ENCODE measurements at regions not wholly inside any gene's neighbourhood (a gene's known extent, or its start where the extent isn't known, plus 50 kb on each side); places are given as distances from the start of the nearest gene placed in this dataset.

DNA sequence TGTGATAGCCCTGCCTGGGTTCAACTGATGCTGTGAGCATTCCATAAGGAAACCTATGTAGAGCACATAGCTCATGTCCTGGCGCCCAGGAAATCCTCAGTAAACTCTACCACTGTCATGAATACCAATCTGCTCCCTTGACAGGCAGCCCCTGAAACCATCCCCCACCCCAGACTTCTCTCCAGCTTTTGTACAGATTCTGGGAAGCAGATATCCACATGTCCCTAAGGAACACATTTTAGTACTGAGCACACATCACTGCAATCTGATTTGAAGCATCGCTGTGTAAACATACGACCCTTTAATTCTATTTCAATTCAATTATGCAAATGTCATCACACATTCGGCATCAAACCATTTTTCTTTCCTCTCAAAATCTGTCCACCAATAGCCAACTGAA is 89.5 kb upstream of the FSTL4 start:
- intact Hi-C loops (cut with DNase I) = no loop called here
- no peaks in the 10 kb centered on the region for H3K9me3 ChIP-seq (replicated peaks in 1 of 3)
- DNase-seq = peak in 1 of 7 donors; percentile 25
- H3K4me1 ChIP-seq (replicated peaks in 1 of 2) = no peaks in the 10 kb centered on the region
- no peak overlapping the region for H3K4me3 ChIP-seq
- WGBS, 4 donors = 83 to 91% (median 87%) methylated on average over 4 of the region's 4 CpGs
- no peak for TF ChIP-seq POLR2A (IDR thresholded peaks at IDR 0.05)
- no peaks in the 10 kb centered on the region for H3K36me3 ChIP-seq (replicated peaks in 1 of 2)
- H3K27me3 ChIP-seq = no peaks in the 10 kb centered on the region
- H3K27ac ChIP-seq = no peak overlapping the region

DNA sequence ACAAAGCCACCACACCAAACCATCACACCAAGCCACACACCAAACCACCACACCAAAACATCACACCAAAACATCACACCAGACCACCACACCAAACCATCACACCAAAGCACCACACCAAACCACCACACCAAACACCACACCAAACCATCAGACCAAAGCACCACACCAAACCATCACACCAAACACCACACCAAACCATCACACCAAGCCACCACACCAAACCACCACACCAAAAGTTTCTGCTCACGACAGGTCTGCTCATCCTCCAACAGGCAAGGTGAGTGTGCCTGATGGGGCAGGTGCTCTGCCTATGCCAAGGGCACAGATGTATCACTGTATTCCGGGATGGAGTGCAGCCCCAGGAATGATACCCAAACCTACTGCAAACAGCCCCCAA is 87.9 kb upstream of the FSTL4 start:
- H3K9me3 ChIP-seq (replicated peaks in 1 of 3) = no peaks in the 10 kb centered on the region
- no peak overlapping the region for H3K4me3 ChIP-seq
- 79 to 100% (median 99%) methylated on average over 1 to 2 of the region's 2 CpGs for WGBS, 4 donors
- peak in 2 of 7 donors; percentile 9 to 11 for DNase-seq
- intact Hi-C loops (cut with DNase I) = no loop called here
- TF ChIP-seq CTCF (IDR thresholded peaks at IDR 0.05) (no peak), POLR2A (IDR thresholded peaks at IDR 0.05) (no peak)
- no peaks in the 10 kb centered on the region for H3K36me3 ChIP-seq (replicated peaks in 1 of 2)
- H3K27ac ChIP-seq = no peak overlapping the region
- H3K27me3 ChIP-seq = no peaks in the 10 kb centered on the region
- no peaks in the 10 kb centered on the region for H3K4me1 ChIP-seq (replicated peaks in 1 of 2)

GRCh38 chr5:133698646-133699526 is 86.5 kb upstream of the FSTL4 start:
- Histone ChIP-seq H3K27ac (no peak overlapping the region), H3K36me3 (replicated peaks in 1 of 2) (no peaks in the 10 kb centered on the region), H3K4me3 (no peak overlapping the region), H3K27me3 (no peaks in the 10 kb centered on the region), H3K9me3 (replicated peaks in 1 of 3) (no peaks in the 10 kb centered on the region), H3K4me1 (replicated peaks in 1 of 2) (no peaks in the 10 kb centered on the region)
- intact Hi-C loops (cut with DNase I) = no loop called here
- WGBS, 4 donors = 89 to 97% (median 92%) methylated on average over 9 to 10 of the region's 10 CpGs
- peak in 2 of 7 donors; percentile 15 to 28 for DNase-seq
- TF ChIP-seq POLR2A (IDR thresholded peaks at IDR 0.05) = no peak
- TF ChIP-seq CTCF (IDR thresholded peaks at IDR 0.05) = no peak

- DNase-seq = peak in 1 of 7 donors; percentile 1
- Histone ChIP-seq H3K27me3 (no peaks in the 10 kb centered on the region), H3K36me3 (replicated peaks in 1 of 2) (no peaks in the 10 kb centered on the region), H3K27ac (no peak overlapping the region), H3K4me3 (no peak overlapping the region), H3K9me3 (replicated peaks in 1 of 3) (no peaks in the 10 kb centered on the region), H3K4me1 (replicated peaks in 1 of 2) (no peaks in the 10 kb centered on the region)
- TF ChIP-seq POLR2A (IDR thresholded peaks at IDR 0.05) (no peak), CTCF (IDR thresholded peaks at IDR 0.05) (no peak)
- intact Hi-C loops (cut with DNase I) = no loop called here
- 79 to 100% (median 85%) methylated on average over 3 of the region's 3 CpGs for WGBS, 4 donors
These were observed 85.9 kb upstream of the FSTL4 start for GRCh38 chr5:133698259-133698554.

Data from adrenal gland (tissue), 9 donors.